WTC11 (cell line): ENCODE measurements at regions not wholly inside any gene's neighbourhood (a gene's known extent, or its start where the extent isn't known, plus 50 kb on each side); places are given as distances from the start of the nearest gene placed in this dataset.

Experiments used
- ATAC-seq: fragments of 200-7000 bp; cut with Tn5 transposase; 2 replicates; pipeline ENCODE4 v1.10.0; 2021; ENCODE audit warnings: mild to moderate bottlenecking, moderate library complexity
- CTCF ChIA-PET: fragments of 300-600 bp; sonication (Branson Sonifier 250); formaldehyde crosslinking; loops from one replicate; lab custom pipeline; 2021; ENCODE audit warnings: antibody characterized with exemption; lab: Charles Lee
- POLR2A ChIA-PET: fragments of 350-600 bp; sonication (Branson Sonifier 250); formaldehyde crosslinking; loops from one replicate; lab custom pipeline; 2021; ENCODE audit warnings: antibody characterized with exemption; lab: Charles Lee
- DNase-seq: peaks from one replicate; pipeline ENCODE4 v3.0.0; 2021; ENCODE audit warnings: low spot score
- H3K27ac Mint-ChIP-seq: 2 replicates; pipeline ENCODE4 v1.8.0; 2021; ENCODE audit warnings: mixed read lengths
- H3K27me3 Mint-ChIP-seq: 2 replicates; pipeline ENCODE4 v1.8.0; 2021; ENCODE audit warnings: low read depth, mild to moderate bottlenecking, moderate library complexity, mixed read lengths
- H3K36me3 Mint-ChIP-seq: 2 replicates; pipeline ENCODE4 v1.8.0; 2021; ENCODE audit warnings: mixed read lengths
- H3K4me1 Mint-ChIP-seq: 2 replicates; pipeline ENCODE4 v1.8.0; 2022; ENCODE audit warnings: mixed read lengths
- H3K4me3 Mint-ChIP-seq: 2 replicates; pipeline ENCODE4 v1.8.0; 2021; ENCODE audit warnings: mild to moderate bottlenecking, moderate library complexity, mixed read lengths
- H3K9me3 Mint-ChIP-seq: 2 replicates; pipeline ENCODE4 v1.8.0; 2021; ENCODE audit warnings: mixed read lengths
- ATF2 ChIP-seq: sonication (generic); formaldehyde crosslinking; IDR thresholded peaks from 2 replicates; pipeline ENCODE4 v1.8.1; 2022; ENCODE audit warnings: low read depth, missing genetic modification reagents, borderline replicate concordance
- CBFB ChIP-seq: sonication (generic); formaldehyde crosslinking; IDR thresholded peaks from 2 replicates; pipeline ENCODE4 v1.8.1; 2022; ENCODE audit warnings: mild to moderate bottlenecking, low read depth, missing genetic modification reagents
- CDX4 ChIP-seq: fragments of 250-450 bp; sonication (Bioruptor Pico); IDR thresholded peaks from 2 replicates; pipeline ENCODE4 v1.9.0; 2021; ENCODE audit warnings: moderate library complexity, mild to moderate bottlenecking, inconsistent platforms, borderline replicate concordance
- ESRRA ChIP-seq: sonication (generic); formaldehyde crosslinking; IDR thresholded peaks from 2 replicates; pipeline ENCODE4 v1.8.1; 2022; ENCODE audit warnings: mild to moderate bottlenecking, missing genetic modification reagents, borderline replicate concordance
- FOXJ3 ChIP-seq: sonication (generic); formaldehyde crosslinking; IDR thresholded peaks from 2 replicates; pipeline ENCODE4 v1.9.0; 2021; ENCODE audit warnings: missing genetic modification reagents, mild to moderate bottlenecking, borderline replicate concordance
- GRHL2 ChIP-seq: fragments of 250-450 bp; sonication (Bioruptor Pico); IDR thresholded peaks from 2 replicates; pipeline ENCODE4 v1.8.0; 2022; ENCODE audit warnings: mild to moderate bottlenecking, moderate library complexity; ENCODE audit not compliant: insufficient replicate concordance, severe bottlenecking
- HMGXB4 ChIP-seq: sonication (generic); formaldehyde crosslinking; IDR thresholded peaks from 2 replicates; pipeline ENCODE4 v1.8.1; 2023; ENCODE audit warnings: mild to moderate bottlenecking, moderate library complexity, missing genetic modification reagents
- IRF1 ChIP-seq: sonication (generic); formaldehyde crosslinking; IDR thresholded peaks from 2 replicates; pipeline ENCODE4 v1.8.0; 2023; ENCODE audit warnings: missing genetic modification reagents
- KAT7 ChIP-seq: sonication (generic); formaldehyde crosslinking; IDR thresholded peaks from 2 replicates; pipeline ENCODE4 v1.8.1; 2023; ENCODE audit warnings: missing genetic modification reagents, mild to moderate bottlenecking, borderline replicate concordance
- MAX ChIP-seq: sonication (generic); formaldehyde crosslinking; IDR thresholded peaks from 2 replicates; pipeline ENCODE4 v1.8.0; 2022; ENCODE audit warnings: mild to moderate bottlenecking, missing genetic modification reagents
- NFYB ChIP-seq: sonication (generic); formaldehyde crosslinking; conservative IDR thresholded peaks from 2 replicates; pipeline ENCODE4 v1.8.0; 2022; ENCODE audit warnings: low read depth, missing genetic modification reagents
- NR2C2 ChIP-seq: sonication (generic); formaldehyde crosslinking; IDR thresholded peaks from 2 replicates; pipeline ENCODE4 v1.8.0; 2022; ENCODE audit warnings: mild to moderate bottlenecking, missing genetic modification reagents
- SMAD3 ChIP-seq: sonication (generic); formaldehyde crosslinking; IDR thresholded peaks from 2 replicates; pipeline ENCODE4 v1.8.0; 2022; ENCODE audit warnings: missing genetic modification reagents, mild to moderate bottlenecking, borderline replicate concordance
- SP1 ChIP-seq: sonication (generic); formaldehyde crosslinking; conservative IDR thresholded peaks from 2 replicates; pipeline ENCODE4 v1.8.1; 2022; ENCODE audit warnings: missing genetic modification reagents
- TEAD1 ChIP-seq: sonication (generic); formaldehyde crosslinking; IDR thresholded peaks from 2 replicates; pipeline ENCODE4 v1.8.0; 2022; ENCODE audit warnings: mild to moderate bottlenecking, missing genetic modification reagents
- ZBTB43 ChIP-seq: sonication (generic); formaldehyde crosslinking; IDR thresholded peaks from 2 replicates; pipeline ENCODE4 v1.8.1; 2023; ENCODE audit warnings: mild to moderate bottlenecking, missing genetic modification reagents
- ZMAT4 ChIP-seq: fragments of 250-450 bp; sonication (Bioruptor Pico); IDR thresholded peaks from 2 replicates; pipeline ENCODE4 v1.9.0; 2021; ENCODE audit warnings: mild to moderate bottlenecking
- ZNF121 ChIP-seq: sonication (generic); formaldehyde crosslinking; IDR thresholded peaks from 2 replicates; pipeline ENCODE4 v1.8.0; 2023; ENCODE audit warnings: missing genetic modification reagents
- ZNF281 ChIP-seq: sonication (generic); formaldehyde crosslinking; IDR thresholded peaks from 2 replicates; pipeline ENCODE4 v1.8.0; 2023; ENCODE audit warnings: mild to moderate bottlenecking, missing genetic modification reagents
- ZNF512 ChIP-seq: sonication (generic); formaldehyde crosslinking; IDR thresholded peaks from 2 replicates; pipeline ENCODE4 v1.8.1; 2022; ENCODE audit warnings: missing genetic modification reagents, borderline replicate concordance

GRCh38 chr9:90259311-90260246 lies 383.0 kb downstream of the DIRAS2 start:
- H3K9me3 Mint-ChIP-seq: peaks cover 31% of the 10 kb centered on the region
- ATAC-seq: no peak
- peaks cover 18% of the 10 kb centered on the region for H3K36me3 Mint-ChIP-seq
- H3K27ac Mint-ChIP-seq: no peak overlapping the region
- ChIA-PET POLR2A (no interaction called here), CTCF (no interaction called here)
- peaks cover 5% of the 10 kb centered on the region for H3K4me1 Mint-ChIP-seq
- no peaks in the 10 kb centered on the region for H3K27me3 Mint-ChIP-seq
- H3K4me3 Mint-ChIP-seq: no peak overlapping the region
- TF ChIP-seq KAT7 (CRISPR knock-in tag) (no peak), ZNF121 (CRISPR knock-in tag) (no peak)
- no peak for DNase-seq

GRCh38 chr9:90261698-90262097 lies 380.9 kb downstream of the DIRAS2 start:
- no peak for ATAC-seq
- CTCF ChIA-PET: no interaction called here
- POLR2A ChIA-PET: no interaction called here

More at GRCh38 chr9:90261698-90262097, 380.9 kb downstream of the DIRAS2 start:
- Mint-ChIP-seq H3K4me3 (no peak overlapping the region), H3K4me1 (peaks cover 5% of the 10 kb centered on the region), H3K9me3 (peaks cover 31% of the 10 kb centered on the region), H3K27ac (no peak overlapping the region), H3K36me3 (peaks cover 18% of the 10 kb centered on the region), H3K27me3 (no peaks in the 10 kb centered on the region)
- no peak for TF ChIP-seq CBFB (CRISPR knock-in tag)
- TF ChIP-seq NFYB: no peak
- TF ChIP-seq HMGXB4: no peak
- TF ChIP-seq SP1: no peak
- no peak for TF ChIP-seq SMAD3
- no peak for TF ChIP-seq ZNF512
- TF ChIP-seq NR2C2: no peak
- no peak for TF ChIP-seq ZNF281 (CRISPR knock-in tag)
- no peak for TF ChIP-seq GRHL2 (CRISPR knock-in tag)
- no peak for TF ChIP-seq FOXJ3 (CRISPR knock-in tag)
- no peak for TF ChIP-seq IRF1 (CRISPR knock-in tag)
- no peak for TF ChIP-seq ZMAT4 (CRISPR knock-in tag)
- no peak for TF ChIP-seq ESRRA
- no peak for TF ChIP-seq TEAD1 (CRISPR knock-in tag)
- no peak for TF ChIP-seq MAX
- no peak for TF ChIP-seq CDX4 (CRISPR knock-in tag)
- TF ChIP-seq ATF2 (CRISPR knock-in tag): no peak
- TF ChIP-seq ZBTB43 (CRISPR knock-in tag): no peak
- no peak for DNase-seq
